ENCODE measurements at regions not wholly inside any gene's neighbourhood (a gene's known extent, or its start where the extent isn't known, plus 50 kb on each side); places are given as distances from the start of the nearest gene placed in this dataset.
"Not testable (repeated sequence)": the region's sequence is repeated elsewhere in the genome, so short reads cannot be mapped to it uniquely, and the experiment has no call there.

- Histone ChIP-seq H3K9me3 (ENCODE audit: control insufficient read depth in 1 of 2, low read length in 2 of 2) (no peaks in the 10 kb centered on the region), H3K36me3 (ENCODE audit: control insufficient read depth in 1 of 2, insufficient read depth in 2 of 2, low read length in 2 of 2) (no peaks in the 10 kb centered on the region), H3K4me3 (ENCODE audit: low read depth in 1 of 2, low read length in 2 of 2) (no peak overlapping the region), H3K4me1 (ENCODE audit: control insufficient read depth in 1 of 2, insufficient read depth in 2 of 2, low read length in 2 of 2) (no peaks in the 10 kb centered on the region), H3K27me3 (ENCODE audit: low read depth, low read length) (no peaks in the 10 kb centered on the region), H3K27ac (ENCODE audit: low read length) (no peak overlapping the region)
Measured at GRCh38 chr14:105890474-105891220, 364.3 kb downstream of the TMEM121 start.

GRCh38 chr14:105891221-105891602 lies 364.8 kb downstream of the TMEM121 start:
- H3K4me1 ChIP-seq (ENCODE audit: control insufficient read depth in 1 of 2, insufficient read depth in 2 of 2, low read length in 2 of 2) = no peaks in the 10 kb centered on the region
- no peaks in the 10 kb centered on the region for H3K27me3 ChIP-seq (ENCODE audit: low read depth, low read length)
- no peaks in the 10 kb centered on the region for H3K9me3 ChIP-seq (ENCODE audit: control insufficient read depth in 1 of 2, low read length in 2 of 2)
- H3K36me3 ChIP-seq (ENCODE audit: control insufficient read depth in 1 of 2, insufficient read depth in 2 of 2, low read length in 2 of 2) = no peaks in the 10 kb centered on the region
- no peak overlapping the region for H3K4me3 ChIP-seq (ENCODE audit: low read depth in 1 of 2, low read length in 2 of 2)
- H3K27ac ChIP-seq (ENCODE audit: low read length) = no peak overlapping the region

GRCh38 chr14:105891631-105892452 lies 365.5 kb downstream of the TMEM121 start:
- H3K4me1 ChIP-seq (ENCODE audit: control insufficient read depth in 1 of 2, insufficient read depth in 2 of 2, low read length in 2 of 2) = no peaks in the 10 kb centered on the region
- no peaks in the 10 kb centered on the region for H3K9me3 ChIP-seq (ENCODE audit: control insufficient read depth in 1 of 2, low read length in 2 of 2)
- H3K27ac ChIP-seq (ENCODE audit: low read length) = no peak overlapping the region
- no peak overlapping the region for H3K4me3 ChIP-seq (ENCODE audit: low read depth in 1 of 2, low read length in 2 of 2)
- no peaks in the 10 kb centered on the region for H3K27me3 ChIP-seq (ENCODE audit: low read depth, low read length)
- no peaks in the 10 kb centered on the region for H3K36me3 ChIP-seq (ENCODE audit: control insufficient read depth in 1 of 2, insufficient read depth in 2 of 2, low read length in 2 of 2)

- H3K9me3 ChIP-seq (ENCODE audit: control insufficient read depth in 1 of 2, low read length in 2 of 2); H3K27me3 ChIP-seq (ENCODE audit: low read depth, low read length); H3K4me3 ChIP-seq (ENCODE audit: low read depth in 1 of 2, low read length in 2 of 2); H3K36me3 ChIP-seq (ENCODE audit: control insufficient read depth in 1 of 2, insufficient read depth in 2 of 2, low read length in 2 of 2); H3K4me1 ChIP-seq (ENCODE audit: control insufficient read depth in 1 of 2, insufficient read depth in 2 of 2, low read length in 2 of 2); H3K27ac ChIP-seq (ENCODE audit: low read length): not testable (repeated sequence)
Measured at GRCh38 chr14:105892453-105893441, 366.4 kb downstream of the TMEM121 start.

GRCh38 chr14:105893686-105894085 lies 367.3 kb downstream of the TMEM121 start:
- H3K27ac ChIP-seq (ENCODE audit: low read length); H3K27me3 ChIP-seq (ENCODE audit: low read depth, low read length); H3K4me1 ChIP-seq (ENCODE audit: control insufficient read depth in 1 of 2, insufficient read depth in 2 of 2, low read length in 2 of 2); H3K36me3 ChIP-seq (ENCODE audit: control insufficient read depth in 1 of 2, insufficient read depth in 2 of 2, low read length in 2 of 2); H3K9me3 ChIP-seq (ENCODE audit: control insufficient read depth in 1 of 2, low read length in 2 of 2); H3K4me3 ChIP-seq (ENCODE audit: low read depth in 1 of 2, low read length in 2 of 2): not testable (repeated sequence)

GRCh38 chr14:105894125-105894977 lies 368.0 kb downstream of the TMEM121 start:
- H3K27me3 ChIP-seq (ENCODE audit: low read depth, low read length) = no peaks in the 10 kb centered on the region
- no peaks in the 10 kb centered on the region for H3K4me1 ChIP-seq (ENCODE audit: control insufficient read depth in 1 of 2, insufficient read depth in 2 of 2, low read length in 2 of 2)
- H3K36me3 ChIP-seq (ENCODE audit: control insufficient read depth in 1 of 2, insufficient read depth in 2 of 2, low read length in 2 of 2) = no peaks in the 10 kb centered on the region
- no peak overlapping the region for H3K4me3 ChIP-seq (ENCODE audit: low read depth in 1 of 2, low read length in 2 of 2)
- H3K9me3 ChIP-seq (ENCODE audit: control insufficient read depth in 1 of 2, low read length in 2 of 2) = peaks cover 0 to 4% of the 10 kb centered on the region in 2 donors
- no peak overlapping the region for H3K27ac ChIP-seq (ENCODE audit: low read length)

GRCh38 chr14:105894978-105895881 lies 368.8 kb downstream of the TMEM121 start:
- no peak overlapping the region for H3K27ac ChIP-seq (ENCODE audit: low read length)
- H3K4me3 ChIP-seq (ENCODE audit: low read depth in 1 of 2, low read length in 2 of 2) = no peak overlapping the region
- H3K9me3 ChIP-seq (ENCODE audit: control insufficient read depth in 1 of 2, low read length in 2 of 2) = peaks cover 0 to 4% of the 10 kb centered on the region in 2 donors
- no peaks in the 10 kb centered on the region for H3K4me1 ChIP-seq (ENCODE audit: control insufficient read depth in 1 of 2, insufficient read depth in 2 of 2, low read length in 2 of 2)
- H3K36me3 ChIP-seq (ENCODE audit: control insufficient read depth in 1 of 2, insufficient read depth in 2 of 2, low read length in 2 of 2) = no peaks in the 10 kb centered on the region
- no peaks in the 10 kb centered on the region for H3K27me3 ChIP-seq (ENCODE audit: low read depth, low read length)

GRCh38 chr14:105896206-105896605 lies 369.8 kb downstream of the TMEM121 start:
- not testable (repeated sequence) for H3K9me3 ChIP-seq (ENCODE audit: control insufficient read depth in 1 of 2, low read length in 2 of 2); H3K4me3 ChIP-seq (ENCODE audit: low read depth in 1 of 2, low read length in 2 of 2); H3K36me3 ChIP-seq (ENCODE audit: control insufficient read depth in 1 of 2, insufficient read depth in 2 of 2, low read length in 2 of 2); H3K27ac ChIP-seq (ENCODE audit: low read length); H3K27me3 ChIP-seq (ENCODE audit: low read depth, low read length); H3K4me1 ChIP-seq (ENCODE audit: control insufficient read depth in 1 of 2, insufficient read depth in 2 of 2, low read length in 2 of 2)

GRCh38 chr14:105896961-105897724 lies 370.8 kb downstream of the TMEM121 start:
- H3K4me1 ChIP-seq (ENCODE audit: control insufficient read depth in 1 of 2, insufficient read depth in 2 of 2, low read length in 2 of 2); H3K27ac ChIP-seq (ENCODE audit: low read length); H3K4me3 ChIP-seq (ENCODE audit: low read depth in 1 of 2, low read length in 2 of 2); H3K27me3 ChIP-seq (ENCODE audit: low read depth, low read length); H3K36me3 ChIP-seq (ENCODE audit: control insufficient read depth in 1 of 2, insufficient read depth in 2 of 2, low read length in 2 of 2); H3K9me3 ChIP-seq (ENCODE audit: control insufficient read depth in 1 of 2, low read length in 2 of 2): not testable (repeated sequence)

All from muscle layer of duodenum (tissue), 2 donors.